ENCODE measurements at regions not wholly inside any gene's neighbourhood (a gene's known extent, or its start where the extent isn't known, plus 50 kb on each side); places are given as distances from the start of the nearest gene placed in this dataset.
A peak's percentile ranks its signal among the peaks of the same experiment; 100 is the strongest.
"Not testable (repeated sequence)": the region's sequence is repeated elsewhere in the genome, so short reads cannot be mapped to it uniquely, and the experiment has no call there.

GRCh38 chr17:77833769-77834168 is 124.7 kb upstream of the TNRC6C start:
- no peak for DNase-seq
- intact Hi-C loops (cut with DNase I): no loop called here
- ATAC-seq (ENCODE audit: poor library complexity): no peak

GRCh38 chr17:77834170-77835115 is 124.1 kb upstream of the TNRC6C start:
- DNase-seq (peak; percentile 81), ATAC-seq (ENCODE audit: poor library complexity) (peak; percentile 61)
- intact Hi-C loops (cut with DNase I): no loop called here

- intact Hi-C loops (cut with DNase I): no loop called here
- DNase-seq (no peak), ATAC-seq (ENCODE audit: poor library complexity) (no peak)
Observed at GRCh38 chr17:77836557-77837041, 121.9 kb upstream of the TNRC6C start.

GRCh38 chr17:77837072-77837471 is 121.4 kb upstream of the TNRC6C start:
- DNase-seq: peak; percentile 20
- intact Hi-C loops (cut with DNase I); ATAC-seq (ENCODE audit: poor library complexity): not testable (repeated sequence)

- intact Hi-C loops (cut with DNase I): no loop called here
- DNase-seq (peak; percentile 20), ATAC-seq (ENCODE audit: poor library complexity) (no peak)
Observed at GRCh38 chr17:77837917-77838316, 120.6 kb upstream of the TNRC6C start.

GRCh38 chr17:77838748-77839697 is 119.5 kb upstream of the TNRC6C start:
- intact Hi-C loops (cut with DNase I): no loop called here
- ATAC-seq (ENCODE audit: poor library complexity) (no peak), DNase-seq (peak; percentile 24)

GRCh38 chr17:77839698-77840512 is 118.6 kb upstream of the TNRC6C start:
- DNase-seq (peak; percentile 55), ATAC-seq (ENCODE audit: poor library complexity) (peak; percentile 65)
- intact Hi-C loops (cut with DNase I): no loop called here

- ATAC-seq (ENCODE audit: poor library complexity) (no peak), DNase-seq (peak; percentile 37)
- intact Hi-C loops (cut with DNase I): no loop called here
Observed at GRCh38 chr17:77840513-77841165, 117.9 kb upstream of the TNRC6C start.

- intact Hi-C loops (cut with DNase I): no loop called here
- peak; percentile 76 for ATAC-seq (ENCODE audit: poor library complexity)
- peak; percentile 31 for DNase-seq
Observed at GRCh38 chr17:77841742-77842527, 116.6 kb upstream of the TNRC6C start.

GRCh38 chr17:77842528-77843147 is 115.9 kb upstream of the TNRC6C start:
- peak; percentile 19 for DNase-seq
- intact Hi-C loops (cut with DNase I): no loop called here
- no peak for ATAC-seq (ENCODE audit: poor library complexity)

- ATAC-seq (ENCODE audit: poor library complexity); intact Hi-C loops (cut with DNase I); DNase-seq: not testable (repeated sequence)
Observed at GRCh38 chr17:77843255-77843895, 115.1 kb upstream of the TNRC6C start.

- intact Hi-C loops (cut with DNase I): no loop called here
- no peak for DNase-seq
- no peak for ATAC-seq (ENCODE audit: poor library complexity)
Observed at GRCh38 chr17:77843896-77844295, 114.6 kb upstream of the TNRC6C start.

- intact Hi-C loops (cut with DNase I): no loop called here
- ATAC-seq (ENCODE audit: poor library complexity) (no peak), DNase-seq (peak; percentile 32)
Observed at GRCh38 chr17:77844681-77845080, 113.8 kb upstream of the TNRC6C start.

- ATAC-seq (ENCODE audit: poor library complexity) (no peak), DNase-seq (peak; percentile 24)
- intact Hi-C loops (cut with DNase I): no loop called here
Observed at GRCh38 chr17:77845541-77846225, 112.8 kb upstream of the TNRC6C start.

GRCh38 chr17:77846531-77847085 is 111.9 kb upstream of the TNRC6C start:
- DNase-seq (peak; percentile 38), ATAC-seq (ENCODE audit: poor library complexity) (no peak)
- intact Hi-C loops (cut with DNase I): no loop called here

All from Right ventricle myocardium superior (tissue), 1 donor.